Heart left ventricle (tissue), 16 donors: ENCODE measurements at regions not wholly inside any gene's neighbourhood (a gene's known extent, or its start where the extent isn't known, plus 50 kb on each side); places are given as distances from the start of the nearest gene placed in this dataset.

Experiments
- ATAC-seq, 4 donors: fragments of 200-7000 bp; cut with Tn5 transposase; one replicate each; pipeline ENCODE4 v1.9.1; 2020 to 2022; ENCODE audit warnings: moderate library complexity in 4 of 4, mild to moderate bottlenecking in 3 of 4, moderate number of reproducible peaks in 1 of 4
- DNase-seq, 5 donors: peaks; one replicate each; pipeline ENCODE4 v3.0.0-alpha.2; 2020
- H3K27ac ChIP-seq, 12 donors: fragments of 200-600 bp; sonication (generic) in 4 of 12; one replicate each; pipeline versions ENCODE4 v1.5.0 to v1.8.0; 2016 to 2022; ENCODE audit warnings: mild to moderate bottlenecking in 2 of 12
- H3K27me3 ChIP-seq, 9 donors: fragments of 200-600 bp; sonication (generic) in 2 of 9; one replicate each; pipeline versions ENCODE4 v1.5.1 to v1.8.0; 2016 to 2022; ENCODE audit warnings: mild to moderate bottlenecking in 3 of 9
- H3K36me3 ChIP-seq, 9 donors: fragments of 200-600 bp; sonication (generic) in 2 of 9; one replicate each; pipeline versions ENCODE4 v1.5.0 to v1.8.0; 2018 to 2022; ENCODE audit warnings: mild to moderate bottlenecking in 2 of 9
- H3K4me1 ChIP-seq, 12 donors: fragments of 200-600 bp; sonication (generic) in 4 of 12; one replicate each; pipeline versions ENCODE4 v1.5.0 to v1.8.0; 2016 to 2022; ENCODE audit warnings: mild to moderate bottlenecking in 3 of 12
- H3K4me3 ChIP-seq, 12 donors: fragments of 200-600 bp; sonication (generic) in 4 of 12; one replicate each; pipeline versions ENCODE4 v1.5.0 to v1.8.0; 2017 to 2022; ENCODE audit warnings: mild to moderate bottlenecking in 9 of 12, moderate library complexity in 4 of 12
- H3K9me3 ChIP-seq, 12 donors: fragments of 200-600 bp; sonication (generic) in 4 of 12; one replicate each; pipeline versions ENCODE4 v1.5.0 to v1.8.0; 2016 to 2022; ENCODE audit warnings: mild to moderate bottlenecking in 1 of 12
- CTCF ChIP-seq, 12 donors: fragments of 200-600 bp; sonication (generic) in 4 of 12; IDR thresholded peaks; one replicate each; pipeline versions ENCODE4 v1.5.0 to v1.8.0; 2018 to 2022; ENCODE audit warnings: antibody characterized with exemption in 12 of 12, mild to moderate bottlenecking in 5 of 12
- POLR2A ChIP-seq, 2 donors: fragments of 450-650 bp; IDR thresholded peaks; one replicate each; pipeline ENCODE4 v1.6.1; 2017; ENCODE audit warnings: antibody characterized with exemption in 2 of 2, mild to moderate bottlenecking in 2 of 2, moderate library complexity in 2 of 2
- WGBS, 4 donors: extraction: QIAGEN DNeasy Blood & Tissue Kit in 2 of 4; methylation state at CpG; one replicate each; pipeline versions ENCODE4 v1.1.5 to v1.1.7; 2013 to 2018; 5-methylcytosine and 5-hydroxymethylcytosine counted together
- intact Hi-C, 10 donors: fragments of 100-400 bp; cut with DNase I; formaldehyde crosslinking; loops; one replicate each; pipeline versions ENCODE4 v1.11.1 to v1.14.2; 2022
- donor health status: ischemic (EF 13 %, LVEDD 7.1; RV severe dilation, severe dysfunction).
- donor health status: healthy with polysubstance abuse.
- donor health status: DM: no; HTN: yes; CAD: no.
- donor health status: DM: no; HTN: no; CAD: no.
- donor health status: ischemic (EF 25% LVEDD 6.9; RV normal size, moderate dysfunction).
- donor health status: ischemic (EF 25% LVEDD 5.7; RV mildly dilated, moderate dysfunction).
- donor health status: healthy.
- donor health status: DM: yes; HTN: yes; CAD: no.
- donor health status: ischemic (EF 35%, LVEDD 5.7; RV mildly dilated, moderate dysfunction).
- donor health status: nonischemic (EF 11% LVEDD 7.7; RV severe dilation, severe dysfunction).
- donor health status: DM: yes; HTN: yes; CAD: no.
- donor health status: PGD.
- donor health status: ischemic (EF 29% LVEDD 5.4; RV normal size, mild dysfunction).
- donor health status: nonischemic (EF 23%, LVEDD 6.1; RV moderate dilation, normal function).

GRCh38 chr15:37771465-37771864 lies 163.0 kb upstream of the TMCO5A start:
- ATAC-seq: no peak
- H3K36me3 ChIP-seq: no peaks in the 10 kb centered on the region
- DNase-seq: no peak
- intact Hi-C loops: no loop called here
- H3K4me1 ChIP-seq: no peaks in the 10 kb centered on the region
- H3K4me3 ChIP-seq: no peak overlapping the region
- H3K27me3 ChIP-seq: no peaks in the 10 kb centered on the region
- WGBS, 4 donors: 25 to 33% (median 30%) methylated on average over 2 of the region's 2 CpGs
- no peak overlapping the region for H3K27ac ChIP-seq
- peaks cover 0 to 3% (median 0%) of the 10 kb centered on the region in 12 donors for H3K9me3 ChIP-seq
- no peak for TF ChIP-seq POLR2A (IDR thresholded peaks at IDR 0.05)
- no peak for TF ChIP-seq CTCF (IDR thresholded peaks at IDR 0.05)

GRCh38 chr15:37773111-37773860 lies 161.2 kb upstream of the TMCO5A start:
- no peak overlapping the region for H3K4me3 ChIP-seq
- no peak overlapping the region for H3K27ac ChIP-seq
- no peak for TF ChIP-seq POLR2A (IDR thresholded peaks at IDR 0.05)
- no peak for TF ChIP-seq CTCF (IDR thresholded peaks at IDR 0.05)
- intact Hi-C loops: no loop called here
- no peak for DNase-seq
- ATAC-seq: no peak
- H3K27me3 ChIP-seq: no peaks in the 10 kb centered on the region
- WGBS, 4 donors: 64 to 77% (median 72%) methylated on average over 4 of the region's 4 CpGs
- H3K9me3 ChIP-seq: peaks cover 0 to 3% (median 0%) of the 10 kb centered on the region in 12 donors
- H3K4me1 ChIP-seq: no peaks in the 10 kb centered on the region
- H3K36me3 ChIP-seq: no peaks in the 10 kb centered on the region

GRCh38 chr15:37774961-37775360 lies 159.5 kb upstream of the TMCO5A start:
- H3K27ac ChIP-seq: no peak overlapping the region
- no peaks in the 10 kb centered on the region for H3K4me1 ChIP-seq
- no peaks in the 10 kb centered on the region for H3K36me3 ChIP-seq
- TF ChIP-seq CTCF (IDR thresholded peaks at IDR 0.05) (no peak), POLR2A (IDR thresholded peaks at IDR 0.05) (no peak)
- no peak overlapping the region for H3K4me3 ChIP-seq
- WGBS, 4 donors: 65 to 80% (median 76%) methylated on average over 2 of the region's 2 CpGs
- no peaks in the 10 kb centered on the region for H3K27me3 ChIP-seq
- intact Hi-C loops: no loop called here
- ATAC-seq: no peak
- H3K9me3 ChIP-seq: peaks cover 0 to 3% (median 0%) of the 10 kb centered on the region in 12 donors
- DNase-seq: no peak

GRCh38 chr15:37777006-37777405 lies 157.4 kb upstream of the TMCO5A start:
- TF ChIP-seq CTCF (IDR thresholded peaks at IDR 0.05) (no peak), POLR2A (IDR thresholded peaks at IDR 0.05) (no peak)
- no peak for ATAC-seq
- H3K36me3 ChIP-seq: no peaks in the 10 kb centered on the region
- no peak overlapping the region for H3K4me3 ChIP-seq
- intact Hi-C loops: no loop called here
- H3K27ac ChIP-seq: no peak overlapping the region
- no peak for DNase-seq
- no peaks in the 10 kb centered on the region for H3K27me3 ChIP-seq
- peaks cover 0 to 3% (median 0%) of the 10 kb centered on the region in 12 donors for H3K9me3 ChIP-seq
- 84 to 92% (median 85%) methylated on average over 3 of the region's 3 CpGs for WGBS, 4 donors
- H3K4me1 ChIP-seq: no peaks in the 10 kb centered on the region
